Astrocyte of the spinal cord (primary cell): ENCODE measurements at regions not wholly inside any gene's neighbourhood (a gene's known extent, or its start where the extent isn't known, plus 50 kb on each side); places are given as distances from the start of the nearest gene placed in this dataset.

Experiments used
- DNase-seq: peaks from one replicate; pipeline ENCODE4 v3.0.0; 2011; ENCODE audit warnings: low read depth, low spot score
- H3K4me3 ChIP-seq: 2 replicates; pipeline ENCODE4 v1.5.1; 2011; ENCODE audit warnings: low read depth, mild to moderate bottlenecking, low read length, moderate library complexity
- in situ Hi-C: cut with HindIII; loops from 2 replicates; pipeline ENCODE4 v1.10.0; 2017; ENCODE audit warnings: low sequenced_read_pairs
- TF ChIP-seq, protein P1 (sequence below): IDR thresholded peaks from 2 replicates; pipeline ENCODE4 v1.5.1; 2012; ENCODE audit warnings: low read depth, mild to moderate bottlenecking, low read length, inconsistent platforms

- DNase-seq, result no peak
- in situ Hi-C loops, result no loop called here
- TF ChIP-seq, protein P1, sequence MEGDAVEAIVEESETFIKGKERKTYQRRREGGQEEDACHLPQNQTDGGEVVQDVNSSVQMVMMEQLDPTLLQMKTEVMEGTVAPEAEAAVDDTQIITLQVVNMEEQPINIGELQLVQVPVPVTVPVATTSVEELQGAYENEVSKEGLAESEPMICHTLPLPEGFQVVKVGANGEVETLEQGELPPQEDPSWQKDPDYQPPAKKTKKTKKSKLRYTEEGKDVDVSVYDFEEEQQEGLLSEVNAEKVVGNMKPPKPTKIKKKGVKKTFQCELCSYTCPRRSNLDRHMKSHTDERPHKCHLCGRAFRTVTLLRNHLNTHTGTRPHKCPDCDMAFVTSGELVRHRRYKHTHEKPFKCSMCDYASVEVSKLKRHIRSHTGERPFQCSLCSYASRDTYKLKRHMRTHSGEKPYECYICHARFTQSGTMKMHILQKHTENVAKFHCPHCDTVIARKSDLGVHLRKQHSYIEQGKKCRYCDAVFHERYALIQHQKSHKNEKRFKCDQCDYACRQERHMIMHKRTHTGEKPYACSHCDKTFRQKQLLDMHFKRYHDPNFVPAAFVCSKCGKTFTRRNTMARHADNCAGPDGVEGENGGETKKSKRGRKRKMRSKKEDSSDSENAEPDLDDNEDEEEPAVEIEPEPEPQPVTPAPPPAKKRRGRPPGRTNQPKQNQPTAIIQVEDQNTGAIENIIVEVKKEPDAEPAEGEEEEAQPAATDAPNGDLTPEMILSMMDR, result no peak
Measured at GRCh38 chr1:215344539-215344938, 222.6 kb upstream of the KCTD3 start.

GRCh38 chr1:215345208-215345607, 221.9 kb upstream of the KCTD3 start:
- no peak overlapping the region for H3K4me3 ChIP-seq
- TF ChIP-seq, protein P1, result no peak
- no peak for DNase-seq
- in situ Hi-C loops, result no loop called here

More at GRCh38 chr1:215344539-215344938, 222.6 kb upstream of the KCTD3 start:
- no peak overlapping the region for H3K4me3 ChIP-seq

DNA sequence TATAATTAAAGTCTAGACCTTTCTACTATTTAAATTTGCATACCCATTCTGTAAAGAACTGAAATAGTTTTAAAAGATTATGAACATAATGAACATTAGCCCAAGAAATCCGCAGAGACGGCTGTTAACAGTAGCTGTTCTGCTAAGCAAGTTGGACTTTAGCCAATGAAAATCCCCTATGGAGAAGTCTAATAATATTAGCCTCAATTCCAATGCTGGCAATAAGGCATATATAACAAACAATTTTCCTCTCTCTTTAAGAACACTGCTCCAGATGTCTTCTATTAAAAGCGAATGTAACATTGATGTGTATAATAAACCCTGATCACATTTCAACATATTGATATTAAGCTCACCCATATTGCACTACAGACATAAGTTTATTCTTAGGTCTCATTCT, 221.3 kb upstream of the KCTD3 start:
- in situ Hi-C loops, result no loop called here
- no peak for DNase-seq
- H3K4me3 ChIP-seq, result no peak overlapping the region
- TF ChIP-seq, protein P1, result no peak

DNA sequence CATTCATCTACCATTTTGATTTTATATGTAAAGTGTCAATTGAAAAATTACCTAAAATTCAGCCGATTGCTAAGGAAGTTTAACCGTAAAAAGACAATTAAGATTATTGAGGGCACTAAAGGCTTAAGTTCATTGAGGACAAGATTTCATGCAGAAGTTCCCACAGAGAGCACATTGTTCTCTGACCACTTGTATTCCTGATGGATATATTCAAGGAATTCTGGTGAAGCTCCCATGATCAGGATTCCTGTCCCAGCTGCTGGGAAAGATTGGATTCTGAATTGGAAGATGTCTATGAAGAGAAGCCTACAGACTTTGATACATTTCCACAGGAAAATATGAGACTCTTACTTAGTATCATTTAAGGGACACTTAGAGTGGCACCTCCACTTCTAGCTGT, 209.2 kb upstream of the KCTD3 start:
- in situ Hi-C loops, result no loop called here
- H3K4me3 ChIP-seq, result no peak overlapping the region
- TF ChIP-seq, protein P1, result no peak
- DNase-seq, result no peak

DNA sequence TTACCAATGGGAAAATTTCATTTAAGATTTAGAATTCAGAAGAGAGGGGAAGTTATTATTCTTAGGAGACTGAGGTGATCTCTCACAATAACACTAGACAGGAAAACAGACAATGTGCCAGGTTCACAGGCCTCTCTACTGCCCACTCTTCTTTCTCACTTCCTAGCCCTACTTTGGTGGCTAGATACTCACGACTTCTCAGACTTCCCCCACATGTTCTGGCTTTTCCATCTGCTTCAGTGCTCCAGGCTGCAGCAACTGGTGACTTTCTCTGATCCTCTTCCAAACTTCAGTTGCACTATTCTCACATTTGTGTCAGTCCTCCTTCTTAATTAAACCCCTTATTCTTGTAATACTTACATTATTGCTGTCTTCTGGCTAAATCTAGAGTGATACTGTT, 208.7 kb upstream of the KCTD3 start:
- in situ Hi-C loops, result no loop called here

GRCh38 chr1:215360031-215360430, 207.1 kb upstream of the KCTD3 start:
- in situ Hi-C loops, result no loop called here
- H3K4me3 ChIP-seq, result no peak overlapping the region
- TF ChIP-seq, protein P1, result no peak
- DNase-seq, result no peak

More for the DNA sequence above, 208.7 kb upstream of the KCTD3 start:
- DNase-seq, result no peak
- H3K4me3 ChIP-seq, result no peak overlapping the region
- TF ChIP-seq, protein P1, result no peak

- TF ChIP-seq, protein P1, result no peak
- no peak overlapping the region for H3K4me3 ChIP-seq
- in situ Hi-C loops, result no loop called here
- DNase-seq, result peak; percentile 51
Measured at GRCh38 chr1:215360758-215361157, 206.3 kb upstream of the KCTD3 start.
